IMR-90 (cell line): ENCODE measurements at regions not wholly inside any gene's neighbourhood (a gene's known extent, or its start where the extent isn't known, plus 50 kb on each side); places are given as distances from the start of the nearest gene placed in this dataset.

Source experiments
- ATAC-seq: fragments of 200-7000 bp; cut with Tn5 transposase; 2 replicates; pipeline ENCODE4 v1.9.1; 2020; ENCODE audit warnings: low read depth, mild to moderate bottlenecking, moderate library complexity
- BruUV-seq: library from RNA; stranded (reverse); fragments of 400-500 nt; replicated peaks from 2 replicates; lab custom pipeline; 2021; lab: Mats Ljungman, UMichigan
- CTCF ChIA-PET: fragments of 300-600 bp; formaldehyde crosslinking; extraction: SDS; loops from one replicate; lab custom pipeline; 2021; ENCODE audit warnings: antibody characterized with exemption; lab: Yijun Ruan, JAX
- POLR2A ChIA-PET: fragments of 300-600 bp; sonication (Branson Sonifier 250); formaldehyde crosslinking; loops from one replicate; lab custom pipeline; 2022; ENCODE audit warnings: antibody characterized with exemption; ENCODE audit not compliant: unreplicated experiment; lab: Charles Lee
- DNase-seq: peaks from one replicate; pipeline ENCODE4 v3.0.0; 2013
- H2AFZ ChIP-seq: replicated peaks from 2 replicates; pipeline ENCODE3; 2013; ENCODE audit warnings: low read length, mild to moderate bottlenecking; ENCODE audit not compliant: poor library complexity
- H2AK5ac ChIP-seq: 2 replicates; pipeline ENCODE4 v1.6.1; 2013; ENCODE audit warnings: low read depth, low read length, inconsistent platforms
- H2AK9ac ChIP-seq: replicated peaks from 2 replicates; pipeline ENCODE3; 2013; ENCODE audit warnings: mild to moderate bottlenecking, low read depth, low read length, moderate library complexity; ENCODE audit not compliant: poor library complexity
- H2BK120ac ChIP-seq: 2 replicates; pipeline ENCODE4 v1.6.1; 2013; ENCODE audit warnings: low read depth, low read length, inconsistent platforms
- H2BK15ac ChIP-seq: 3 replicates; pipeline ENCODE4 v1.6.1; 2013; ENCODE audit warnings: low read depth, low read length, inconsistent platforms
- H2BK20ac ChIP-seq: 2 replicates; pipeline ENCODE4 v1.6.1; 2013; ENCODE audit warnings: low read depth, mild to moderate bottlenecking, inconsistent platforms, low read length, moderate library complexity
- H2BK5ac ChIP-seq: 2 replicates; pipeline ENCODE4 v1.6.1; 2013; ENCODE audit warnings: mild to moderate bottlenecking, low read depth, low read length, inconsistent platforms; ENCODE audit not compliant: poor library complexity, severe bottlenecking
- H3K14ac ChIP-seq: replicated peaks from 2 replicates; pipeline ENCODE4 v1.6.1; 2013; ENCODE audit warnings: low read depth, low read length, inconsistent platforms
- H3K18ac ChIP-seq: 2 replicates; pipeline ENCODE4 v1.6.1; 2013; ENCODE audit warnings: low read depth, low read length, control low read depth
- H3K23ac ChIP-seq: 2 replicates; pipeline ENCODE4 v1.6.1; 2013; ENCODE audit warnings: low read depth, low read length, inconsistent platforms
- H3K27ac ChIP-seq: 2 replicates; pipeline ENCODE4 v1.5.1; 2013; ENCODE audit warnings: mild to moderate bottlenecking, control low read depth, low read length; ENCODE audit not compliant: insufficient read depth
- H3K27me3 ChIP-seq: 2 replicates; pipeline ENCODE4 v1.6.1; 2013; ENCODE audit warnings: low read length; ENCODE audit not compliant: control insufficient read depth, insufficient read depth
- H3K36me3 ChIP-seq: 2 replicates; pipeline ENCODE4 v1.6.1; 2013; ENCODE audit warnings: low read length, mixed read lengths; ENCODE audit not compliant: control insufficient read depth, insufficient read depth
- H3K4ac ChIP-seq: 2 replicates; pipeline ENCODE4 v1.6.1; 2013; ENCODE audit warnings: low read depth, low read length, inconsistent platforms
- H3K4me1 ChIP-seq: 2 replicates; pipeline ENCODE4 v1.6.1; 2013; ENCODE audit warnings: low read length, mixed read lengths; ENCODE audit not compliant: control insufficient read depth, insufficient read depth
- H3K4me2 ChIP-seq: 2 replicates; pipeline ENCODE4 v1.6.1; 2013; ENCODE audit warnings: low read depth, mild to moderate bottlenecking, control low read depth, low read length, moderate library complexity
- H3K4me3 ChIP-seq: 2 replicates; pipeline ENCODE4 v1.5.1; 2013; ENCODE audit warnings: low read depth, mild to moderate bottlenecking, control low read depth, low read length, moderate library complexity; ENCODE audit not compliant: insufficient read depth
- H3K56ac ChIP-seq: 2 replicates; pipeline ENCODE4 v1.6.1; 2013; ENCODE audit warnings: low read length, inconsistent platforms; ENCODE audit not compliant: insufficient read depth; ENCODE audit errors: extremely low read depth
- H3K79me1 ChIP-seq, 2 experiments: 2 replicates each; pipeline ENCODE4 v1.6.1; 2013; ENCODE audit warnings: low read length in 2 of 2, inconsistent platforms in 1 of 2, low read depth in 1 of 2
- H3K9ac ChIP-seq: 2 replicates; pipeline ENCODE4 v1.6.1; 2013; ENCODE audit warnings: low read depth, low read length, control low read depth
- H3K9me1 ChIP-seq: 2 replicates; pipeline ENCODE4 v1.6.1; 2013; ENCODE audit warnings: low read length, inconsistent platforms; ENCODE audit not compliant: insufficient read depth
- H3K9me3 ChIP-seq: 2 replicates; pipeline ENCODE4 v1.6.1; 2013; ENCODE audit warnings: low read length; ENCODE audit not compliant: control insufficient read depth, insufficient read depth
- H4K20me1 ChIP-seq: 2 replicates; pipeline ENCODE4 v1.6.1; 2013; ENCODE audit warnings: low read length, inconsistent platforms; ENCODE audit not compliant: insufficient read depth
- H4K5ac ChIP-seq: 2 replicates; pipeline ENCODE4 v1.6.1; 2013; ENCODE audit warnings: mild to moderate bottlenecking, low read depth, low read length, control low read depth
- H4K8ac ChIP-seq, 2 experiments: 2 replicates each; pipeline ENCODE4 v1.6.1; 2013; ENCODE audit warnings: low read depth in 2 of 2, low read length in 2 of 2, control low read depth in 1 of 2, inconsistent platforms in 1 of 2
- H4K91ac ChIP-seq: 2 replicates; pipeline ENCODE4 v1.6.1; 2013; ENCODE audit warnings: low read depth, low read length, inconsistent platforms; ENCODE audit not compliant: insufficient read depth
- BHLHE40 ChIP-seq: fragments of 150-350 bp; IDR thresholded peaks from 2 replicates; pipeline ENCODE4 v1.6.1; 2016; ENCODE audit warnings: mild to moderate bottlenecking, low read depth, low read length
- CEBPB ChIP-seq: IDR thresholded peaks from 2 replicates; pipeline ENCODE4 v1.6.1; 2012; ENCODE audit warnings: low read depth, low read length, improper control_type of control experiment
- CHD1 ChIP-seq: IDR thresholded peaks from 2 replicates; pipeline ENCODE4 v1.6.1; 2012; ENCODE audit warnings: low read depth, low read length, improper control_type of control experiment
- CTCF ChIP-seq: conservative IDR thresholded peaks from 2 replicates; pipeline ENCODE4 v1.5.1; 2012; ENCODE audit warnings: mild to moderate bottlenecking, low read depth, low read length, improper control_type of control experiment
- ELK1 ChIP-seq: fragments of 150-350 bp; IDR thresholded peaks from 2 replicates; pipeline ENCODE4 v1.6.1; 2016; ENCODE audit warnings: low read depth, mild to moderate bottlenecking, low read length, moderate library complexity, borderline replicate concordance
- FOS ChIP-seq: fragments of 150-350 bp; IDR thresholded peaks from 2 replicates; pipeline ENCODE4 v1.6.1; 2016; ENCODE audit warnings: low read depth, low read length
- MAFK ChIP-seq: IDR thresholded peaks from 2 replicates; pipeline ENCODE4 v1.6.1; 2012; ENCODE audit warnings: low read depth, low read length, improper control_type of control experiment
- MAZ ChIP-seq: IDR thresholded peaks from 2 replicates; pipeline ENCODE4 v1.6.1; 2012; ENCODE audit warnings: low read depth, mild to moderate bottlenecking, low read length, improper control_type of control experiment, moderate library complexity, borderline replicate concordance
- MXI1 ChIP-seq: IDR thresholded peaks from 2 replicates; pipeline ENCODE4 v1.6.1; 2012; ENCODE audit warnings: low read depth, mild to moderate bottlenecking, low read length, moderate library complexity, borderline replicate concordance
- NFE2L2 ChIP-seq: fragments of 150-350 bp; IDR thresholded peaks from 2 replicates; pipeline ENCODE4 v1.6.1; 2016; ENCODE audit warnings: low read depth, mild to moderate bottlenecking, low read length
- POLR2A ChIP-seq: IDR thresholded peaks from 2 replicates; pipeline ENCODE4 v1.6.1; 2012; ENCODE audit warnings: mild to moderate bottlenecking, low read depth, low read length
- RAD21 ChIP-seq: IDR thresholded peaks from 2 replicates; pipeline ENCODE4 v1.6.1; 2012; ENCODE audit warnings: low read length, improper control_type of control experiment
- RCOR1 ChIP-seq: IDR thresholded peaks from 2 replicates; pipeline ENCODE4 v1.6.1; 2012; ENCODE audit warnings: mild to moderate bottlenecking, low read length, improper control_type of control experiment; ENCODE audit not compliant: insufficient replicate concordance
- RFX5 ChIP-seq: IDR thresholded peaks from 2 replicates; pipeline ENCODE4 v1.8.0; 2012; ENCODE audit warnings: low read depth, mild to moderate bottlenecking, low read length, moderate library complexity
- SMC3 ChIP-seq: fragments of 150-350 bp; IDR thresholded peaks from 2 replicates; pipeline ENCODE4 v1.6.1; 2016; ENCODE audit warnings: low read depth, mild to moderate bottlenecking, antibody characterized with exemption, low read length, moderate library complexity
- USF2 ChIP-seq: fragments of 150-350 bp; IDR thresholded peaks from 2 replicates; pipeline ENCODE4 v1.6.1; 2017; ENCODE audit warnings: mild to moderate bottlenecking, antibody characterized with exemption, low read length, low read depth
- WGBS, 2 experiments: methylation state at CpG; one replicate each; pipeline versions ENCODE4 v1.1.5 to v1.1.7; 2013; ENCODE audit warnings: missing lambda C conversion rate in 2 of 2; ENCODE audit not compliant: insufficient read length in 1 of 2; ENCODE audit errors: extremely low coverage in 2 of 2; 5-methylcytosine and 5-hydroxymethylcytosine counted together
- dilution Hi-C: fragments of 300-500 bp; cut with HindIII; formaldehyde crosslinking; loops from one replicate; pipeline ENCODE4 v1.14.3; 2018; ENCODE audit warnings: low sequenced_read_pairs; ENCODE audit not compliant: unreplicated experiment
- in situ Hi-C: fragments of 300-500 bp; cut with MboI; formaldehyde crosslinking; loops from 3 replicates; pipeline ENCODE4 v1.14.3; 2019; ENCODE audit warnings: low sequenced_read_pairs, inconsistent platforms, mixed read lengths
- intact Hi-C: fragments of 100-400 bp; cut with micrococcal nuclease; formaldehyde crosslinking; loops from 2 replicates; pipeline ENCODE4 v1.10.0; 2022

- Histone ChIP-seq H3K18ac (no peak overlapping the region), H2BK120ac (no peak overlapping the region), H3K9ac (no peak overlapping the region), H3K36me3 (no peaks in the 10 kb centered on the region), H3K4ac (no peak overlapping the region), H3K9me3 (no peaks in the 10 kb centered on the region), H3K56ac (no peak overlapping the region), H3K4me2 (no peak overlapping the region), H2AK9ac (no peak overlapping the region), H4K5ac (no peak overlapping the region), H3K27me3 (no peaks in the 10 kb centered on the region; the same call in 1 of the 2 replicates), H2AK5ac (no peak overlapping the region), H3K4me1 (no peaks in the 10 kb centered on the region), H3K27ac (no peak overlapping the region), H4K8ac (no peak overlapping the region), H3K14ac (no peak overlapping the region), H2BK5ac (no peak overlapping the region), H2BK20ac (no peak overlapping the region), H4K91ac (no peak overlapping the region), H2BK15ac (no peak overlapping the region), H2AFZ (no peak overlapping the region), H3K23ac (no peak overlapping the region), H4K20me1 (no peaks in the 10 kb centered on the region), H3K9me1 (no peaks in the 10 kb centered on the region), H3K79me1 (no peaks in the 10 kb centered on the region), H3K4me3 (no peak overlapping the region)
- WGBS, 2 experiments = no CpG with 5 or more reads among the region's 2 CpGs
- ChIA-PET POLR2A (no interaction called here), CTCF (no interaction called here)
- DNase-seq (no peak), ATAC-seq (no peak)
- dilution Hi-C loops (no loop called here), in situ Hi-C loops (no loop called here), intact Hi-C loops (no loop called here)
- no TSS peak for BruUV-seq
- no peak for TF ChIP-seq POLR2A
- no peak for TF ChIP-seq BHLHE40
- TF ChIP-seq RFX5 = no peak
- TF ChIP-seq RCOR1 = no peak
- TF ChIP-seq CTCF = no peak
- TF ChIP-seq ELK1 = no peak
- no peak for TF ChIP-seq MAFK
- no peak for TF ChIP-seq USF2
- no peak for TF ChIP-seq CHD1
- TF ChIP-seq SMC3 = no peak
- no peak for TF ChIP-seq NFE2L2
- TF ChIP-seq FOS = no peak
- no peak for TF ChIP-seq MXI1
- no peak for TF ChIP-seq RAD21
- no peak for TF ChIP-seq MAZ
- no peak for TF ChIP-seq CEBPB
These were observed 436.3 kb upstream of the NPVF start for GRCh38 chr7:25664593-25664992.
